GM12872 (cell line): ENCODE measurements at regions not wholly inside any gene's neighbourhood (a gene's known extent, or its start where the extent isn't known, plus 50 kb on each side); places are given as distances from the start of the nearest gene placed in this dataset.

Experiments
- CTCF ChIP-seq: IDR thresholded peaks from 3 replicates; pipeline ENCODE4 v1.5.1; 2011; ENCODE audit warnings: low read depth, mild to moderate bottlenecking, low read length, moderate library complexity; ENCODE audit not compliant: insufficient read depth

DNA sequence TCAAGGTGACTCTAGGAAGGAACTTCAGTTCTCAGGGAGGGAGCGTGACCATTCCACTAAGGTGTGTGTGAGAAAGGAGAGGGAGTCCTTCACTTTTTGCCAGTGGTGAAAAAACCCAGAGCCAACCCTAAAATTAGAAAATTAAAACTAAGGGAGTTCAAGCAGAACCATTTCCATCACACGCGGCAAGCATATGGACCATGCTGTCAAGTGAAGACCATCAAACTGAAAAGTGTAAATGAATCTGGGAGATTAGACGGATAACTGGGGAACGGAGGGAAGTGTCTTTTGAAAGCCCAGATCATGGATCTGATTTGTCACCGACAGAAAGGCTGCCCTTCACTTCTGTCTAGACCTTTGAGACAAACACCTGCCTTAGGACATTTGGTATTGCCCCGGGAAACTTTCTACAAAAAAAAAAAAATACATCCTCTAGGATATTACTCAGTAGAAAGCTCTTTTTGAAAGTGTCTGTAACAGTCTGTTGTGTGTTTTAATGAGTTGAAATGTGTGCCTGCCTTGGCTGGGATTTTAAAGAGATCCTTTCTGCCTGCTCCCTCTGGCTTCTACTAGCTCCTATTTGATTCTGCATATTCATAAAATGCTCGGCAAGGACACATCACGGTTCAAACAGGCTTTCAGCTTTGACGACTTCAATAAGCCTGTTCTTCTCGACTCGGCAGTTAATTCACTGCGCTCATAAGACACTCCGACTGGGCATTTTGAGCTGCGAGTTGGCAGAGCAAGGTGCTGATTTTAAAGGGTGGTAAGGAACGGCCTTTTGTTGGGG lies 81.4 kb upstream of the ERCC4 start:
- TF ChIP-seq CTCF: no peak

DNA sequence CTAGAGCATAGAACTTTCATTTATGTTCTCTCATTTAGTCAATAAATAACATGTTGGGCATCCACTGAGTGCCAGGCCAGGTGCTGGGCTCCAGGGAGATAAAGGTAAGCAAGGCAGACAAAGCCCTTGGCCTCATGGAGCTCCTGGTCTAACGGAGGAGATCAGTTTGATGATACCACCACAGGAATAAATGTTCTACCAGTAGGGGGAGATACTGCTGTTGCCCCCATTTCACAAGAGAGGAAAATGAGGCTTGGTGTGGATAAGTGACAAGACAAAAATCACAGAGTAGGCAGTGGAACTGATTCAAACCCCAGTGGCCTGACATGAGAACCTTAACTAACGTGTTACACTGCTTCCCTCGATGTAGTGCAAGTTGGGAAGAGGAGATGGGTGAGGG lies 80.4 kb upstream of the ERCC4 start:
- TF ChIP-seq CTCF: peak; percentile 25; the same call in 1 of the 3 replicates

DNA sequence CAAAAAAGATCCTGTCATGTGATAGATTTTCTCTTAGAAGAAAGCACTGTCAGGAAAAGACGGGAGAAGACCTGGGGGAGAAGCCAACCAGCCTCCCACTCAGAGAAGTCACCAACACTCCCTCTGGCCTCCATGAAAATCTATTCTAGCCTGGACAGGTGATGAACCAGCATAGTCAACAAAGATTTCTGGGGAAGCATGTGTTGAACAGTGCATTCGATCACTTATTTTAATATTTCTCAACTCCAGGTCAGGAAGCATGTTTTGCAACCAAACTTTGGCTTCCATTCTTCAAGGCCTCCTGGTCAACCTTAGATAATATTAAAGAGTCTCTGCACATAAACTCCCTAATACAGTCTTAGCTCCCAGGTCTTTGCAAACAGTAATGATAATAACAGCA lies 74.7 kb upstream of the ERCC4 start:
- no peak for TF ChIP-seq CTCF

GRCh38 chr16:13848795-13849194 lies 71.2 kb upstream of the ERCC4 start:
- TF ChIP-seq CTCF: no peak

DNA sequence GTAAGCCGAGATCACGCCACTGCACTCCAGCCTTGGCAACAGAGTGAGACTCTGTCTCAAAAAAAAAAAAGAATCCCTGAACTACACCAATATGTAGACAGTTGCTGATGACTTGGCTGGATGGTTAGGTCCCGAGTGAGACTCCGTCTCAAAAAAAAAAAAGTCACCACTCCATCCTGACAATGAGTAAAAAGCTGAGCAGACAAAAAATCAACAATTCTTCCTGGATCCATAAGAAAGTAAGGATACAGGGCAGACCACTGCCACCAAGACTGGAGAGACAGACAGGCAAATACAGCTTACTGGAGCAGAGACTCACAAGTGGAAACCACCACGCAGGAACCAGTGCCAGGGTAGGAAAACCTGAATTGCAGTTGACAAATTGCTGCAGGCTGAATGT lies 67.1 kb upstream of the ERCC4 start:
- TF ChIP-seq CTCF: no peak

DNA sequence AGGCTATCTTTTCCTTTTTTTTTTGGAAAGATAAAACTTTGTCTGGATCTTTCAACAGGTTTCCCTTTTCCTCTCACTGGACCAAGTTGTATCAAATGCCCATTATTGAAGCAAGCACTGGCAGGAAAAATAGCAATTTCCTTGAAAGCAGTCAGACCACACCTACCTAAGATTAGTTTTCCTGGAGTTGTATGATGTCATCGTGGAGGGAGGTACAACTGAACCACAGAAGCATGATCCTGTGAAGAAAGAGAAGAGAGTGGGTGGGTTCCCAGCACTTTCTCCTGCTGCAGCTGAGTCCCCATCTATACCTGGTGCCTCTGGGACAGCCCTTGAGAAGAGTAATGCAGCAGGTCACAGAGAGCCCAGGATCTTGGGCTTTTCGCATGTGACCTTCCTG lies 63.6 kb upstream of the ERCC4 start:
- no peak for TF ChIP-seq CTCF

GRCh38 chr16:13856811-13857511 lies 63.0 kb upstream of the ERCC4 start:
- no peak for TF ChIP-seq CTCF
